Lung (tissue), 11 donors: ENCODE measurements at regions not wholly inside any gene's neighbourhood (a gene's known extent, or its start where the extent isn't known, plus 50 kb on each side); places are given as distances from the start of the nearest gene placed in this dataset.

ENCODE experiments used
- ATAC-seq: fragments of 200-7000 bp; cut with Tn5 transposase; one replicate; pipeline ENCODE4 v1.9.1; 2020; ENCODE audit warnings: moderate number of reproducible peaks; ENCODE audit not compliant: insufficient read depth, low FRiP score
- DNase-seq, 3 donors: peaks; one replicate each; pipeline ENCODE4 v3.0.0-alpha.2; 2013 to 2017
- H3K27ac ChIP-seq, 2 donors: one replicate each; pipeline ENCODE4 v1.5.1; 2013; ENCODE audit warnings: mild to moderate bottlenecking in 2 of 2, moderate library complexity in 2 of 2, control low read depth in 1 of 2, inconsistent platforms in 1 of 2, low read depth in 1 of 2, low read length in 1 of 2
- H3K27me3 ChIP-seq, 3 donors: one replicate each; pipeline ENCODE4 v1.5.1; 2013; ENCODE audit warnings: low read length in 2 of 3; ENCODE audit not compliant: control insufficient read depth in 3 of 3, insufficient read depth in 3 of 3
- H3K36me3 ChIP-seq, 4 donors: one replicate each; pipeline ENCODE4 v1.5.1; 2013; ENCODE audit warnings: low read length in 4 of 4, mild to moderate bottlenecking in 1 of 4, moderate library complexity in 1 of 4; ENCODE audit not compliant: control insufficient read depth in 4 of 4, insufficient read depth in 4 of 4
- H3K4me1 ChIP-seq, 5 donors: one replicate each; pipeline ENCODE4 v1.5.1; 2013; ENCODE audit warnings: low read length in 5 of 5, mild to moderate bottlenecking in 2 of 5, moderate library complexity in 1 of 5; ENCODE audit not compliant: control insufficient read depth in 5 of 5, insufficient read depth in 5 of 5
- H3K4me3 ChIP-seq: one replicate; pipeline ENCODE4 v1.5.1; 2013; ENCODE audit warnings: mild to moderate bottlenecking, control low read depth, moderate library complexity
- H3K9ac ChIP-seq, 2 donors: one replicate each; pipeline ENCODE4 v1.5.1; 2013; ENCODE audit warnings: low read length in 2 of 2, control low read depth in 1 of 2; ENCODE audit not compliant: insufficient read depth in 1 of 2
- H3K9me3 ChIP-seq, 4 donors: one replicate each; pipeline ENCODE4 v1.5.1; 2013; ENCODE audit warnings: low read length in 3 of 4, mild to moderate bottlenecking in 1 of 4, moderate library complexity in 1 of 4; ENCODE audit not compliant: control insufficient read depth in 4 of 4, insufficient read depth in 3 of 4
- WGBS, 2 donors: extraction: QIAGEN DNeasy Blood & Tissue Kit; methylation state at CpG; one replicate each; pipeline ENCODE4 v1.1.7; 2013; 5-methylcytosine and 5-hydroxymethylcytosine counted together
- TF ChIP-seq, protein P1 (sequence below): IDR thresholded peaks from 2 replicates; pipeline ENCODE4 v1.5.1; 2012; ENCODE audit warnings: mild to moderate bottlenecking; ENCODE audit errors: control extremely low read depth, extremely low read depth
- donor health status: control.
- donor health status: control.
- donor health status: Bipolar disorder and iron deficiency.
- donor health status: healthy.
- donor health status: DM: yes; HTN: yes; CAD: no.

DNA sequence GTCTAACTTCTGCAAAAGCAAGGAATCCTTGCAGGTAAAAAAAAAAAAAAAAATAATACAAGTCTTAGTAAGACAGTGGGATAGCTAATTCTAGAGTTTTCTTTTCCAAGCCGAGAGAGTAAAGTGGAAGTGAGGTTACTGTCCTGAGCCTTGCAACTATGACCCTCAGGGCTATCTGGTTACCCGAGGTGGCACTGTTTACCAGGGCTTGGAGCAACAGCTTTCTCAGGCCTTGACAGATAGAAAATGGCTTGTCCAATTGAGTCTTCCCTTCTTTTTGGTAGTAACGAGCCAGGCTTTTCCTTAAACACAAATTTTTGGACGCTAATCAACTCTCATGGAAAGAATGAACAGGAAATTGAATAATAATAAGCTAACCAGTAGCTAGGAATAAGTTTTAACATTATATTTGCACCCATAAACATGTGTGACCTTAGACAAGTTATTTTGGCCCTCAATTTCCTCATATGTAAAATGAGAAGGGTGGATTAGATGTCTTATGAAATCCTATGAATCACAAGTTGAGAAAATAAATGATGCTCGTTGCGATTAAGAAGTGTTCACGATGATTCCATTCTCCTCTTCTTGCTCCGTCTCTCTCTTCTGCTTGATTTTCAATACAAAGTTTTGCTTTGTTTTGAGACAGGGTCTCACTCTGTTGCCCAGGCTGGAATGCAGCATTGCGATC, 236.9 kb upstream of the KBTBD8 start:
- H3K4me3 ChIP-seq, result no peak overlapping the region
- DNase-seq (no peak), ATAC-seq (no peak)
- H3K9ac ChIP-seq, result no peak overlapping the region
- TF ChIP-seq, protein P1, sequence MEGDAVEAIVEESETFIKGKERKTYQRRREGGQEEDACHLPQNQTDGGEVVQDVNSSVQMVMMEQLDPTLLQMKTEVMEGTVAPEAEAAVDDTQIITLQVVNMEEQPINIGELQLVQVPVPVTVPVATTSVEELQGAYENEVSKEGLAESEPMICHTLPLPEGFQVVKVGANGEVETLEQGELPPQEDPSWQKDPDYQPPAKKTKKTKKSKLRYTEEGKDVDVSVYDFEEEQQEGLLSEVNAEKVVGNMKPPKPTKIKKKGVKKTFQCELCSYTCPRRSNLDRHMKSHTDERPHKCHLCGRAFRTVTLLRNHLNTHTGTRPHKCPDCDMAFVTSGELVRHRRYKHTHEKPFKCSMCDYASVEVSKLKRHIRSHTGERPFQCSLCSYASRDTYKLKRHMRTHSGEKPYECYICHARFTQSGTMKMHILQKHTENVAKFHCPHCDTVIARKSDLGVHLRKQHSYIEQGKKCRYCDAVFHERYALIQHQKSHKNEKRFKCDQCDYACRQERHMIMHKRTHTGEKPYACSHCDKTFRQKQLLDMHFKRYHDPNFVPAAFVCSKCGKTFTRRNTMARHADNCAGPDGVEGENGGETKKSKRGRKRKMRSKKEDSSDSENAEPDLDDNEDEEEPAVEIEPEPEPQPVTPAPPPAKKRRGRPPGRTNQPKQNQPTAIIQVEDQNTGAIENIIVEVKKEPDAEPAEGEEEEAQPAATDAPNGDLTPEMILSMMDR, result no peak
- H3K27me3 ChIP-seq, result no peaks in the 10 kb centered on the region
- H3K9me3 ChIP-seq, result peaks cover 0 to 3% (median 0%) of the 10 kb centered on the region in 4 donors
- no peak overlapping the region for H3K27ac ChIP-seq
- no peaks in the 10 kb centered on the region for H3K36me3 ChIP-seq
- WGBS, 2 donors, result 83 to 91% methylated on average over 9 of the region's 9 CpGs
- peaks cover 0 to 3% (median 0%) of the 10 kb centered on the region in 5 donors for H3K4me1 ChIP-seq

DNA sequence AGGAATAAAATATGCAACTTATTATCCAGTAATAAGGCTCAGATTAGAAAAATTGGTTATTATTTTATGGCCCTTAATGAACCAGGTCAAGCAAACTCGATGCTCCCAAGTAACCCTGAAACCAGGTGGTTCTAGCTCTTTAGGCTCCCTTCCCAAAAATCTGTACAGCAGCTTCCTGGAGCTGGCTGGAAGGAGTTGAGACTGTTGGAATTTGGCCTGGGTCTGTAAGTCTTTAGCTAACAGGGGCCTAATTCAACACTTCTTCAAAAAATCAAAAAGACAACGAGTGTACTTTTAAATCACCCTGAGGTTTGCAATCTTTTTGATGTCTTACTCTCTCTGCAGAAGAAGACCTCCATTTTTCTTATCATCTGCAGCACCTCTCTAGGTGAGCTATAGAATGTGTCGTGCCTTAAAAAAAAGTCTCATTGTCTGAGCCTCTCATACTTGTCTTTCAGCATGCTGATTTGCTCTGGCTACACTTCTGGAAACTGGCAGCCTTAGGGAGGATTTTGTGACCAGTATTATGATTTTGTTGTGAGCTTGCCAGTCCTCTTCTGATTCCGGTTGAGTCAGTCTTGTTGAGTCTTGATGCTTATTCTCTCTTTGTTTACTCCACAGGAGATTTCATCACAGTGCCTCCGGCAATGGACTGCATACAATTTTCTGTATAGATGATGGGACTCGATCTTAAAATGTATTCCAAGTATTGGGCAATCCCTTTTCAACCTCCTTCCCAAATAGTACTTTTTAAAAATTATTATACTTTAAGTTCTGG, 235.0 kb upstream of the KBTBD8 start:
- DNase-seq (peak; percentile 18 to 87 (median 66)), ATAC-seq (peak; percentile 53)
- H3K4me1 ChIP-seq, result peaks cover 0 to 3% (median 0%) of the 10 kb centered on the region in 5 donors
- H3K27ac ChIP-seq, result no peak overlapping the region
- TF ChIP-seq, protein P1, result no peak
- H3K27me3 ChIP-seq, result no peaks in the 10 kb centered on the region
- H3K4me3 ChIP-seq, result no peak overlapping the region
- no peaks in the 10 kb centered on the region for H3K36me3 ChIP-seq
- WGBS, 2 donors, result 57 to 80% methylated on average over 6 of the region's 6 CpGs
- H3K9me3 ChIP-seq, result peaks cover 0 to 3% (median 0%) of the 10 kb centered on the region in 4 donors
- no peak overlapping the region for H3K9ac ChIP-seq

DNA sequence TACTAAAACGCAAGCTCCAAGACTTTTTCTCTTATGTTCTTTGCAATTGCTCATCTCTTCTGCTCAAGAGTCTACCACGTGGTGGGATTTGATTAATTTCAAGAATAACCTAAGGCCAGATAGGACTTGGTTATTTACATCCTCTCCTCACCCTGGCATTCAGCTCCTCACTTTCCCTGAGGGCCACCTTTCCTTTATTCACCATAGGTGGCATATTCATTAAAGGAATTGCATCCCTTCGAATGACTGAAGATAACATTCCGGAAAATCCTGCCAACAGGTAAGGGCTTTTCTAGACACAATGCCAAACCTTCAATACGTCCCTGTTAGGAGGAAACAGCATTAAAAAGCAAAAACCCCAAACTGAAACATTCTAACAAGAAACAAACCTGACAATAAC, 220.0 kb upstream of the KBTBD8 start:
- TF ChIP-seq, protein P1, result no peak
- H3K4me3 ChIP-seq, result no peak overlapping the region
- H3K9ac ChIP-seq, result no peak overlapping the region
- H3K27ac ChIP-seq, result no peak overlapping the region
- H3K36me3 ChIP-seq, result no peaks in the 10 kb centered on the region
- WGBS, 2 donors, result 69 to 83% methylated on average over 5 of the region's 5 CpGs
- H3K9me3 ChIP-seq, result no peaks in the 10 kb centered on the region
- ATAC-seq (no peak), DNase-seq (no peak)
- H3K4me1 ChIP-seq, result no peaks in the 10 kb centered on the region
- no peaks in the 10 kb centered on the region for H3K27me3 ChIP-seq
